Esophagus muscularis mucosa (tissue), 4 donors: ENCODE measurements at regions not wholly inside any gene's neighbourhood (a gene's known extent, or its start where the extent isn't known, plus 50 kb on each side); places are given as distances from the start of the nearest gene placed in this dataset.

Experiments
- DNase-seq: peaks from one replicate; pipeline ENCODE4 v3.0.0-alpha.2; 2017; ENCODE audit errors: extremely low spot score
- H3K27ac ChIP-seq, 4 donors: fragments of 200-600 bp; sonication (generic); replicated peaks in 1 of 4; 1 replicate in 3 of 4; 2 replicates in 1 of 4; pipeline ENCODE4 v1.5.1; 2016 to 2019; ENCODE audit warnings: mild to moderate bottlenecking in 1 of 4
- H3K27me3 ChIP-seq, 4 donors: fragments of 200-600 bp; sonication (generic); one replicate each; pipeline versions ENCODE4 v1.5.1 to v1.6.0; 2016 to 2019
- H3K36me3 ChIP-seq, 4 donors: fragments of 200-600 bp; sonication (generic); one replicate each; pipeline ENCODE4 v1.5.1; 2016 to 2019
- H3K4me1 ChIP-seq, 4 donors: fragments of 200-600 bp; sonication (generic); one replicate each; pipeline ENCODE4 v1.5.1; 2016 to 2019
- H3K4me3 ChIP-seq, 4 donors: fragments of 200-600 bp; sonication (generic); 1 replicate in 2 of 4; 2 replicates in 2 of 4; pipeline ENCODE4 v1.5.1; 2016 to 2019; ENCODE audit warnings: mild to moderate bottlenecking in 4 of 4, moderate library complexity in 1 of 4
- H3K9me3 ChIP-seq, 4 donors: fragments of 200-600 bp; sonication (generic); 1 replicate in 3 of 4; 2 replicates in 1 of 4; pipeline ENCODE4 v1.5.1; 2016 to 2019
- CTCF ChIP-seq, 3 experiments: fragments of 200-600 bp in 2 of 3; fragments of 450-650 bp in 1 of 3; sonication (generic) in 2 of 3; IDR thresholded peaks; one replicate each; pipeline ENCODE4 v1.5.1; 2017 to 2019; ENCODE audit warnings: antibody characterized with exemption in 3 of 3, mild to moderate bottlenecking in 2 of 3, moderate library complexity in 1 of 3
- EP300 ChIP-seq: sonication (generic); formaldehyde crosslinking; IDR thresholded peaks from one replicate; pipeline ENCODE4 v1.6.1; 2017; ENCODE audit warnings: antibody characterized with exemption
- POLR2A ChIP-seq: fragments of 450-650 bp; IDR thresholded peaks from one replicate; pipeline ENCODE4 v1.6.1; 2017; ENCODE audit warnings: antibody characterized with exemption, moderate library complexity, mild to moderate bottlenecking, low read depth
- POLR2AphosphoS5 ChIP-seq, 2 donors: sonication (generic); formaldehyde crosslinking; IDR thresholded peaks; one replicate each; pipeline ENCODE4 v1.6.1; 2017; ENCODE audit warnings: antibody characterized with exemption in 2 of 2
- WGBS: methylation state at CpG from one replicate; pipeline ENCODE4 v1.1.5; 2018; 5-methylcytosine and 5-hydroxymethylcytosine counted together
- intact Hi-C: fragments of 100-400 bp; cut with DNase I; formaldehyde crosslinking; loops from one replicate; pipeline ENCODE4 v1.15.1; 2023

GRCh38 chr6:25084508-25084833 is 148.7 kb upstream of the RIPOR2 start:
- DNase-seq, result no peak
- 70% methylated on average over 1 of the region's 1 CpG for WGBS

GRCh38 chr6:25085756-25086155 is 150.0 kb upstream of the RIPOR2 start:
- DNase-seq, result peak; percentile 26
- intact Hi-C loops, result no loop called here
- H3K4me3 ChIP-seq, result no peak overlapping the region
- H3K27ac ChIP-seq, result peak overlapping the region in 1 of 4 donors; percentile 39
- no peaks in the 10 kb centered on the region for H3K27me3 ChIP-seq
- H3K9me3 ChIP-seq, result no peaks in the 10 kb centered on the region
- peaks cover 0 to 61% (median 7%) of the 10 kb centered on the region in 4 donors for H3K36me3 ChIP-seq
- peaks cover 0 to 16% (median 7%) of the 10 kb centered on the region in 4 donors for H3K4me1 ChIP-seq
- TF ChIP-seq CTCF (IDR thresholded peaks at IDR 0.05) (no peak), EP300 (no peak), POLR2A (no peak), POLR2AphosphoS5 (IDR thresholded peaks at IDR 0.05) (no peak)
- WGBS, result 56% methylated on average over 1 of the region's 1 CpG

More at GRCh38 chr6:25084508-25084833, 148.7 kb upstream of the RIPOR2 start:
- no peaks in the 10 kb centered on the region for H3K9me3 ChIP-seq
- H3K36me3 ChIP-seq, result peaks cover 0 to 56% (median 7%) of the 10 kb centered on the region in 4 donors
- H3K4me3 ChIP-seq, result no peak overlapping the region
- TF ChIP-seq POLR2A (no peak), CTCF (IDR thresholded peaks at IDR 0.05) (no peak), EP300 (no peak), POLR2AphosphoS5 (IDR thresholded peaks at IDR 0.05) (no peak)
- peaks cover 0 to 15% (median 7%) of the 10 kb centered on the region in 4 donors for H3K4me1 ChIP-seq
- no peaks in the 10 kb centered on the region for H3K27me3 ChIP-seq
- H3K27ac ChIP-seq, result no peak overlapping the region
- intact Hi-C loops, result no loop called here

GRCh38 chr6:25086500-25087091 is 150.8 kb upstream of the RIPOR2 start:
- H3K4me1 ChIP-seq, result peaks cover 0 to 16% (median 7%) of the 10 kb centered on the region in 4 donors
- WGBS, result 79% methylated on average over 9 of the region's 9 CpGs
- peak overlapping the region; percentile 14 to 45 (median 32) for H3K27ac ChIP-seq
- no peaks in the 10 kb centered on the region for H3K27me3 ChIP-seq
- H3K9me3 ChIP-seq, result no peaks in the 10 kb centered on the region
- intact Hi-C loops, result no loop called here
- H3K4me3 ChIP-seq, result no peak overlapping the region
- peak; percentile 87 for DNase-seq
- peaks cover 0 to 61% (median 9%) of the 10 kb centered on the region in 4 donors for H3K36me3 ChIP-seq
- TF ChIP-seq POLR2AphosphoS5 (IDR thresholded peaks at IDR 0.05), result no peak
- no peak for TF ChIP-seq EP300
- no peak for TF ChIP-seq POLR2A
- no peak for TF ChIP-seq CTCF (IDR thresholded peaks at IDR 0.05)

GRCh38 chr6:25088513-25088912 is 152.8 kb upstream of the RIPOR2 start:
- no peak for TF ChIP-seq CTCF (IDR thresholded peaks at IDR 0.05)
- no peak for TF ChIP-seq POLR2A
- TF ChIP-seq POLR2AphosphoS5 (IDR thresholded peaks at IDR 0.05), result no peak
- TF ChIP-seq EP300, result no peak
- Histone ChIP-seq H3K4me3 (no peak overlapping the region), H3K27me3 (no peaks in the 10 kb centered on the region), H3K27ac (peak overlapping the region; percentile 24 to 51 (median 42)), H3K36me3 (peaks cover 0 to 66% (median 11%) of the 10 kb centered on the region in 4 donors), H3K4me1 (peaks cover 0 to 16% (median 7%) of the 10 kb centered on the region in 4 donors), H3K9me3 (no peaks in the 10 kb centered on the region)
- peak; percentile 19 for DNase-seq
- intact Hi-C loops, result no loop called here
- WGBS, result 76% methylated on average over 5 of the region's 5 CpGs

GRCh38 chr6:25089442-25089841 is 153.7 kb upstream of the RIPOR2 start:
- peak overlapping the region in 3 of 4 donors; percentile 22 to 39 (median 36) for H3K27ac ChIP-seq
- no peaks in the 10 kb centered on the region for H3K27me3 ChIP-seq
- H3K36me3 ChIP-seq, result peaks cover 0 to 64% (median 12%) of the 10 kb centered on the region in 4 donors
- no peak overlapping the region for H3K4me3 ChIP-seq
- peaks cover 0 to 16% (median 7%) of the 10 kb centered on the region in 4 donors for H3K4me1 ChIP-seq
- no peaks in the 10 kb centered on the region for H3K9me3 ChIP-seq
- WGBS, result 72% methylated on average over 2 of the region's 2 CpGs
- TF ChIP-seq CTCF (IDR thresholded peaks at IDR 0.05), result no peak
- TF ChIP-seq POLR2AphosphoS5 (IDR thresholded peaks at IDR 0.05), result no peak
- no peak for TF ChIP-seq EP300
- TF ChIP-seq POLR2A, result no peak
- intact Hi-C loops, result no loop called here
- peak; percentile 53 for DNase-seq
